OCI-LY3 (cell line): ENCODE measurements at regions not wholly inside any gene's neighbourhood (a gene's known extent, or its start where the extent isn't known, plus 50 kb on each side); places are given as distances from the start of the nearest gene placed in this dataset.

Experiments used
- EZH2phosphoT487 ChIP-seq: fragments of 200-600 bp; shearing (Covaris generic); IDR thresholded peaks from 2 replicates; pipeline ENCODE4 v1.6.1; 2018; ENCODE audit warnings: antibody characterized with exemption, mixed run types, low read depth
- TF ChIP-seq, protein P1 (sequence below): fragments of 200-600, 300-600 bp; sonication (generic); IDR thresholded peaks from 2 replicates; pipeline ENCODE4 v1.5.1; 2014; ENCODE audit warnings: antibody characterized with exemption, low read length, low read depth

DNA sequence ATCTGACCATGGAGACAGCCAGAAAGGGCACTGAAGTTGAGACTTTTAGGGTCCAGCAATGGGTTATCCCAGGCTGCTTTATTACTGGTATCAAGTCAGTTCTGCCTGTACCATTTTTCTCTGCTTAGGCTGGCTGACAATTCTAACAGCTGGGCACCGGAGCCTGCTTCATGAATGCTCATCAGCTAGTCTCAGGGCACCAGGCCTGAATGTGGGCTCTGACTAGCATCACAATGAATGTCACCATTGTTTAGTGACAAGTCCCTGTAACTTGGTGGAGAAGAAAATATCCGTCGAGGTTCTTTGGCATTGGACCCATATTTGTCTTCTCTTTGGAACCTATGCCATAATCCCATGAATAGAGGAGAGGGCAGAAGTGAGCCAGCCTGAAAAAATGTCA, 692.3 kb upstream of the TSPY4 start:
- TF ChIP-seq, protein P1, sequence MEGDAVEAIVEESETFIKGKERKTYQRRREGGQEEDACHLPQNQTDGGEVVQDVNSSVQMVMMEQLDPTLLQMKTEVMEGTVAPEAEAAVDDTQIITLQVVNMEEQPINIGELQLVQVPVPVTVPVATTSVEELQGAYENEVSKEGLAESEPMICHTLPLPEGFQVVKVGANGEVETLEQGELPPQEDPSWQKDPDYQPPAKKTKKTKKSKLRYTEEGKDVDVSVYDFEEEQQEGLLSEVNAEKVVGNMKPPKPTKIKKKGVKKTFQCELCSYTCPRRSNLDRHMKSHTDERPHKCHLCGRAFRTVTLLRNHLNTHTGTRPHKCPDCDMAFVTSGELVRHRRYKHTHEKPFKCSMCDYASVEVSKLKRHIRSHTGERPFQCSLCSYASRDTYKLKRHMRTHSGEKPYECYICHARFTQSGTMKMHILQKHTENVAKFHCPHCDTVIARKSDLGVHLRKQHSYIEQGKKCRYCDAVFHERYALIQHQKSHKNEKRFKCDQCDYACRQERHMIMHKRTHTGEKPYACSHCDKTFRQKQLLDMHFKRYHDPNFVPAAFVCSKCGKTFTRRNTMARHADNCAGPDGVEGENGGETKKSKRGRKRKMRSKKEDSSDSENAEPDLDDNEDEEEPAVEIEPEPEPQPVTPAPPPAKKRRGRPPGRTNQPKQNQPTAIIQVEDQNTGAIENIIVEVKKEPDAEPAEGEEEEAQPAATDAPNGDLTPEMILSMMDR, result no peak
- TF ChIP-seq EZH2phosphoT487, result no peak
